ENCODE measurements at regions not wholly inside any gene's neighbourhood (a gene's known extent, or its start where the extent isn't known, plus 50 kb on each side); places are given as distances from the start of the nearest gene placed in this dataset.

- H3K9ac ChIP-seq (ENCODE audit: low read depth, low read length) = no peak overlapping the region
- no peaks in the 10 kb centered on the region for H4K20me1 ChIP-seq (ENCODE audit: insufficient read depth, low read length)
- H3K9me1 ChIP-seq (ENCODE audit: insufficient read depth, low read length) = no peaks in the 10 kb centered on the region
- ChIA-PET CTCF (no interaction called here), POLR2A (ENCODE audit: unreplicated experiment) (no interaction called here)
- H3K36me3 ChIP-seq (ENCODE audit: control insufficient read depth, insufficient read depth, low read length) = no peaks in the 10 kb centered on the region
- dilution Hi-C loops (cut with HindIII; ENCODE audit: low sequenced_read_pairs, unreplicated experiment) (no loop called here), in situ Hi-C loops (cut with MboI; ENCODE audit: low sequenced_read_pairs) (no loop called here), intact Hi-C loops (cut with micrococcal nuclease) (no loop called here)
- ATAC-seq (ENCODE audit: low read depth) = no peak
- H3K27ac ChIP-seq (ENCODE audit: insufficient read depth, low read length) = no peak overlapping the region
- no peak overlapping the region for H3K4me2 ChIP-seq (ENCODE audit: low read depth, low read length)
- no peak overlapping the region for H3K4ac ChIP-seq (ENCODE audit: low read depth, low read length)
- H3K56ac ChIP-seq (ENCODE audit: extremely low read depth, insufficient read depth, low read length) = no peak overlapping the region
- no peak overlapping the region for H3K4me3 ChIP-seq (ENCODE audit: insufficient read depth, low read depth, low read length)
- no peaks in the 10 kb centered on the region for H3K27me3 ChIP-seq (ENCODE audit: control insufficient read depth, insufficient read depth, low read length)
- H2BK20ac ChIP-seq (ENCODE audit: low read depth, low read length) = no peak overlapping the region
- TF ChIP-seq RAD21 (IDR thresholded peaks at IDR 0.05; ENCODE audit: low read length) = no peak
- TF ChIP-seq BHLHE40 (IDR thresholded peaks at IDR 0.05; ENCODE audit: low read depth, low read length) = no peak
- no peak for TF ChIP-seq FOS (IDR thresholded peaks at IDR 0.05; ENCODE audit: low read depth, low read length)
- no peak for TF ChIP-seq POLR2A (IDR thresholded peaks at IDR 0.05; ENCODE audit: low read depth, low read length)
- TF ChIP-seq ELK1 (IDR thresholded peaks at IDR 0.05; ENCODE audit: borderline replicate concordance, low read depth, low read length) = no peak
- no peak for TF ChIP-seq MAFK (IDR thresholded peaks at IDR 0.05; ENCODE audit: low read depth, low read length)
- no peak for TF ChIP-seq CTCF (conservative IDR thresholded peaks at IDR 0.05; ENCODE audit: low read depth, low read length)
- TF ChIP-seq USF2 (IDR thresholded peaks at IDR 0.05; ENCODE audit: low read depth, low read length) = no peak
- TF ChIP-seq CEBPB (IDR thresholded peaks at IDR 0.05; ENCODE audit: low read depth, low read length) = no peak
- no peak for TF ChIP-seq NFE2L2 (IDR thresholded peaks at IDR 0.05; ENCODE audit: low read depth, low read length)
- no peak for TF ChIP-seq RFX5 (IDR thresholded peaks at IDR 0.05; ENCODE audit: low read depth, low read length)
- no peak for TF ChIP-seq MXI1 (IDR thresholded peaks at IDR 0.05; ENCODE audit: borderline replicate concordance, low read depth, low read length)
- no peak for TF ChIP-seq SMC3 (IDR thresholded peaks at IDR 0.05; ENCODE audit: low read depth, low read length)
- TF ChIP-seq RCOR1 (IDR thresholded peaks at IDR 0.05; ENCODE audit: insufficient replicate concordance, low read length) = no peak
- no peaks in the 10 kb centered on the region for H3K79me1 ChIP-seq (ENCODE audit: low read depth in 1 of 2, low read length in 2 of 2)
- no CpG with 5 or more reads among the region's 6 CpGs for WGBS, 2 experiments (ENCODE audit: extremely low coverage in 2 of 2, insufficient read length in 1 of 2)
- H2BK120ac ChIP-seq (ENCODE audit: low read depth, low read length) = no peak overlapping the region
- H3K4me1 ChIP-seq (ENCODE audit: control insufficient read depth, insufficient read depth, low read length) = no peaks in the 10 kb centered on the region
- no peak overlapping the region for H2AK5ac ChIP-seq (ENCODE audit: low read depth, low read length)
- H4K5ac ChIP-seq (ENCODE audit: low read depth, low read length) = no peak overlapping the region
- no peak overlapping the region for H4K91ac ChIP-seq (ENCODE audit: insufficient read depth, low read depth, low read length)
- BruUV-seq (replicated peaks) = no TSS peak
- no peak overlapping the region for H3K14ac ChIP-seq (replicated peaks; ENCODE audit: low read depth, low read length)
- no peak overlapping the region for H2AFZ ChIP-seq (replicated peaks; ENCODE audit: low read length, poor library complexity)
- H2BK5ac ChIP-seq (ENCODE audit: low read depth, low read length, poor library complexity, severe bottlenecking) = no peak overlapping the region
- H3K18ac ChIP-seq (ENCODE audit: low read depth, low read length) = no peak overlapping the region
- H2AK9ac ChIP-seq (replicated peaks; ENCODE audit: low read depth, low read length, poor library complexity) = no peak overlapping the region
- H4K8ac ChIP-seq (ENCODE audit: low read depth in 2 of 2, low read length in 2 of 2) = no peak overlapping the region
- peaks cover 5% of the 10 kb centered on the region for H3K9me3 ChIP-seq (ENCODE audit: control insufficient read depth, insufficient read depth, low read length)
- no peak for DNase-seq
- no peak overlapping the region for H2BK15ac ChIP-seq (ENCODE audit: low read depth, low read length)
- no peak overlapping the region for H3K23ac ChIP-seq (ENCODE audit: low read depth, low read length)
Measured at GRCh38 chr1:239700667-239701066, 314.3 kb downstream of the CHRM3 start.

Data from IMR-90 (cell line).